Fibroblast of lung (primary cell): ENCODE measurements at regions not wholly inside any gene's neighbourhood (a gene's known extent, or its start where the extent isn't known, plus 50 kb on each side); places are given as distances from the start of the nearest gene placed in this dataset.

Experiments
- CTCF ChIP-seq, 2 donors: IDR thresholded peaks in 1 of 2; conservative IDR thresholded peaks in 1 of 2; 1 replicate in 1 of 2; 2 replicates in 1 of 2; pipeline ENCODE4 v1.5.1; 2011 to 2012; ENCODE audit warnings: low read length in 2 of 2, control low read depth in 1 of 2, inconsistent platforms in 1 of 2, low read depth in 1 of 2, mild to moderate bottlenecking in 1 of 2
- EZH2 ChIP-seq: IDR thresholded peaks from 2 replicates; pipeline ENCODE4 v1.5.1; 2012; ENCODE audit warnings: low read length, control low read depth, mild to moderate bottlenecking; ENCODE audit errors: missing control alignments

- no peak for TF ChIP-seq CTCF (conservative IDR thresholded peaks at IDR 0.05 in 1 of 2, IDR thresholded peaks at IDR 0.05 in 1 of 2; ENCODE audit: low read depth in 1 of 2, low read length in 2 of 2)
- TF ChIP-seq EZH2: no peak
Observed at GRCh38 chr7:115585015-115585718, 445.4 kb downstream of the TFEC start.
